ENCODE measurements at regions not wholly inside any gene's neighbourhood (a gene's known extent, or its start where the extent isn't known, plus 50 kb on each side); places are given as distances from the start of the nearest gene placed in this dataset.
"Not testable (repeated sequence)": the region's sequence is repeated elsewhere in the genome, so short reads cannot be mapped to it uniquely, and the experiment has no call there.

GRCh38 chr7:65287023-65287422 is 86.6 kb upstream of the ZNF92 start:
- H3K27ac Mint-ChIP-seq (ENCODE audit: unreplicated experiment): no peak overlapping the region
- no peaks in the 10 kb centered on the region for H3K9me3 Mint-ChIP-seq (ENCODE audit: low read depth, unreplicated experiment)
- DNase-seq: no peak
- no peaks in the 10 kb centered on the region for H3K4me1 Mint-ChIP-seq (ENCODE audit: low read depth, unreplicated experiment)
- no TSS peak for BruUV-seq (replicated peaks)
- CTCF ChIA-PET: no interaction called here
- TF ChIP-seq CTCF (IDR thresholded peaks at IDR 0.05; ENCODE audit: unreplicated experiment): no peak
- intact Hi-C loops (cut with micrococcal nuclease; ENCODE audit: unreplicated experiment): no loop called here
- no peaks in the 10 kb centered on the region for H3K36me3 Mint-ChIP-seq (ENCODE audit: insufficient read depth, unreplicated experiment)
- H3K4me3 Mint-ChIP-seq (ENCODE audit: low read depth, unreplicated experiment): no peak overlapping the region
- H3K27me3 Mint-ChIP-seq (ENCODE audit: unreplicated experiment): no peaks in the 10 kb centered on the region

GRCh38 chr7:65285906-65286864 is 87.5 kb upstream of the ZNF92 start:
- H3K4me3 Mint-ChIP-seq (ENCODE audit: low read depth, unreplicated experiment): no peak overlapping the region
- no peak overlapping the region for H3K27ac Mint-ChIP-seq (ENCODE audit: unreplicated experiment)
- no TSS peak for BruUV-seq (replicated peaks)
- no peaks in the 10 kb centered on the region for H3K4me1 Mint-ChIP-seq (ENCODE audit: low read depth, unreplicated experiment)
- no peaks in the 10 kb centered on the region for H3K27me3 Mint-ChIP-seq (ENCODE audit: unreplicated experiment)
- CTCF ChIA-PET: no interaction called here
- DNase-seq: no peak
- TF ChIP-seq CTCF (IDR thresholded peaks at IDR 0.05; ENCODE audit: unreplicated experiment): no peak
- no peaks in the 10 kb centered on the region for H3K36me3 Mint-ChIP-seq (ENCODE audit: insufficient read depth, unreplicated experiment)
- intact Hi-C loops (cut with micrococcal nuclease; ENCODE audit: unreplicated experiment): no loop called here
- H3K9me3 Mint-ChIP-seq (ENCODE audit: low read depth, unreplicated experiment): no peaks in the 10 kb centered on the region

- intact Hi-C loops (cut with micrococcal nuclease; ENCODE audit: unreplicated experiment); H3K9me3 Mint-ChIP-seq (ENCODE audit: low read depth, unreplicated experiment); CTCF ChIA-PET; H3K27me3 Mint-ChIP-seq (ENCODE audit: unreplicated experiment); H3K4me3 Mint-ChIP-seq (ENCODE audit: low read depth, unreplicated experiment); H3K4me1 Mint-ChIP-seq (ENCODE audit: low read depth, unreplicated experiment); H3K27ac Mint-ChIP-seq (ENCODE audit: unreplicated experiment); DNase-seq; BruUV-seq (replicated peaks); H3K36me3 Mint-ChIP-seq (ENCODE audit: insufficient read depth, unreplicated experiment): not testable (repeated sequence)
These were observed 88.4 kb upstream of the ZNF92 start for GRCh38 chr7:65285241-65285640.

GRCh38 chr7:65279795-65280194 is 93.9 kb upstream of the ZNF92 start:
- intact Hi-C loops (cut with micrococcal nuclease; ENCODE audit: unreplicated experiment): no loop called here
- H3K27me3 Mint-ChIP-seq (ENCODE audit: unreplicated experiment): no peaks in the 10 kb centered on the region
- no peaks in the 10 kb centered on the region for H3K36me3 Mint-ChIP-seq (ENCODE audit: insufficient read depth, unreplicated experiment)
- H3K4me3 Mint-ChIP-seq (ENCODE audit: low read depth, unreplicated experiment): no peak overlapping the region
- CTCF ChIA-PET: no interaction called here
- BruUV-seq (replicated peaks): no TSS peak
- TF ChIP-seq CTCF (IDR thresholded peaks at IDR 0.05; ENCODE audit: unreplicated experiment): no peak
- H3K27ac Mint-ChIP-seq (ENCODE audit: unreplicated experiment): no peak overlapping the region
- DNase-seq: no peak
- no peaks in the 10 kb centered on the region for H3K4me1 Mint-ChIP-seq (ENCODE audit: low read depth, unreplicated experiment)
- H3K9me3 Mint-ChIP-seq (ENCODE audit: low read depth, unreplicated experiment): peaks cover 3% of the 10 kb centered on the region

- DNase-seq: no peak
- intact Hi-C loops (cut with micrococcal nuclease; ENCODE audit: unreplicated experiment): no loop called here
- CTCF ChIA-PET: no interaction called here
- no TSS peak for BruUV-seq (replicated peaks)
- Mint-ChIP-seq H3K27ac (ENCODE audit: unreplicated experiment) (no peak overlapping the region), H3K4me3 (ENCODE audit: low read depth, unreplicated experiment) (no peak overlapping the region), H3K36me3 (ENCODE audit: insufficient read depth, unreplicated experiment) (no peaks in the 10 kb centered on the region), H3K9me3 (ENCODE audit: low read depth, unreplicated experiment) (peaks cover 3% of the 10 kb centered on the region), H3K27me3 (ENCODE audit: unreplicated experiment) (no peaks in the 10 kb centered on the region), H3K4me1 (ENCODE audit: low read depth, unreplicated experiment) (no peaks in the 10 kb centered on the region)
- no peak for TF ChIP-seq CTCF (IDR thresholded peaks at IDR 0.05; ENCODE audit: unreplicated experiment)
These were observed 96.8 kb upstream of the ZNF92 start for GRCh38 chr7:65276822-65277221.

DNA sequence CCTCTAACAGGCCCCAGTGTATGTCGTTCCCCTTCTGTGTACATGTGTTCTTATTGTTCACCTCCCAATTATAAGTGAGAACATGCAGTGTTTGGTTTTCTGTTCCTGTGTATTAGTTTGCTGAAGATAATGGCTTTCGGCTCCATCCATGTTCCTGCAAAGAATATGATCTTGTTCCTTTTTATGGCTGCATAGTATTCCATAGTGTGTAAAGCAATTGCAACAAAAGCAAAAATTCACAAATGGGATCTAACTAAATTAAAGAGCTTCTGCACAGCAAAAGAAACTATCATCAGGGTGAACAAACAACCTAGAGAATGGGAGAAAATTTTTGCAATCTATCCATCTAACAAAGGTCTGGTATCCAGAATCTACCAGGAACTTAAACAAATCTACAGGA is 102.2 kb upstream of the ZNF92 start:
- H3K27me3 Mint-ChIP-seq (ENCODE audit: unreplicated experiment); BruUV-seq (replicated peaks); DNase-seq; H3K36me3 Mint-ChIP-seq (ENCODE audit: insufficient read depth, unreplicated experiment); H3K27ac Mint-ChIP-seq (ENCODE audit: unreplicated experiment); H3K4me1 Mint-ChIP-seq (ENCODE audit: low read depth, unreplicated experiment); H3K9me3 Mint-ChIP-seq (ENCODE audit: low read depth, unreplicated experiment); CTCF ChIA-PET; H3K4me3 Mint-ChIP-seq (ENCODE audit: low read depth, unreplicated experiment); intact Hi-C loops (cut with micrococcal nuclease; ENCODE audit: unreplicated experiment): not testable (repeated sequence)

All from Calu3 (cell line).